ENCODE measurements at regions not wholly inside any gene's neighbourhood (a gene's known extent, or its start where the extent isn't known, plus 50 kb on each side); places are given as distances from the start of the nearest gene placed in this dataset.

DNA sequence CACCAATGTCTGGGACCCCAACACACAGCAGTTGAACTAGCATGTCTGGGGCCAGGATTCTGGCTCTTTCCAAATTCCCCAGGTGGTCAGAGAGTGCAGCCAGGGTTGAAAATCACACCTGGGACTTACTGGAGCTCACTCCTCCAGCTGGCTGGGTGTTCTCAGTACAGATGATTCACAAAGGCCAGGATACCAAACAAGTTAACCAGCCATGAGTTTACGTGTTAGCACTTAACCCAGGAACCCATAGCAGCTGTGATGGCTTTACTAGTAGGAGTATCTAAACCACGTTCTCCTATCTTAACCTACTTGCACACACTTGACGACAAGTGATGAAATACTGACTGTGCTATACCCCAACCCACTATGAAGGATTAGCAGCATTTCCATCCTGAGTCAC, 222.8 kb downstream of the FBXO15 start:
- no peak for TF ChIP-seq POLR2AphosphoS5 (IDR thresholded peaks at IDR 0.05)
- TF ChIP-seq, protein P1, sequence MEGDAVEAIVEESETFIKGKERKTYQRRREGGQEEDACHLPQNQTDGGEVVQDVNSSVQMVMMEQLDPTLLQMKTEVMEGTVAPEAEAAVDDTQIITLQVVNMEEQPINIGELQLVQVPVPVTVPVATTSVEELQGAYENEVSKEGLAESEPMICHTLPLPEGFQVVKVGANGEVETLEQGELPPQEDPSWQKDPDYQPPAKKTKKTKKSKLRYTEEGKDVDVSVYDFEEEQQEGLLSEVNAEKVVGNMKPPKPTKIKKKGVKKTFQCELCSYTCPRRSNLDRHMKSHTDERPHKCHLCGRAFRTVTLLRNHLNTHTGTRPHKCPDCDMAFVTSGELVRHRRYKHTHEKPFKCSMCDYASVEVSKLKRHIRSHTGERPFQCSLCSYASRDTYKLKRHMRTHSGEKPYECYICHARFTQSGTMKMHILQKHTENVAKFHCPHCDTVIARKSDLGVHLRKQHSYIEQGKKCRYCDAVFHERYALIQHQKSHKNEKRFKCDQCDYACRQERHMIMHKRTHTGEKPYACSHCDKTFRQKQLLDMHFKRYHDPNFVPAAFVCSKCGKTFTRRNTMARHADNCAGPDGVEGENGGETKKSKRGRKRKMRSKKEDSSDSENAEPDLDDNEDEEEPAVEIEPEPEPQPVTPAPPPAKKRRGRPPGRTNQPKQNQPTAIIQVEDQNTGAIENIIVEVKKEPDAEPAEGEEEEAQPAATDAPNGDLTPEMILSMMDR (IDR thresholded peaks at IDR 0.05) = no peak
